Keratinocyte (primary cell): ENCODE measurements at regions not wholly inside any gene's neighbourhood (a gene's known extent, or its start where the extent isn't known, plus 50 kb on each side); places are given as distances from the start of the nearest gene placed in this dataset.

Source experiments
- EZH2 ChIP-seq: IDR thresholded peaks from one replicate; pipeline ENCODE4 v1.6.1; 2012; ENCODE audit warnings: inconsistent platforms, mild to moderate bottlenecking, low read length, moderate library complexity
- TF ChIP-seq, protein P1 (sequence below), 3 experiments: IDR thresholded peaks in 1 of 3; conservative IDR thresholded peaks in 1 of 3; optimal IDR thresholded peaks in 1 of 3; 2 replicates in 2 of 3; 3 replicates in 1 of 3; pipeline versions ENCODE3 to v1.5.1; 2011; ENCODE audit warnings: low read length in 3 of 3, mild to moderate bottlenecking in 3 of 3, moderate library complexity in 2 of 3, control low read depth in 1 of 3, inconsistent platforms in 1 of 3; ENCODE audit not compliant: insufficient read depth in 2 of 3; ENCODE audit errors: extremely low read depth in 1 of 3

DNA sequence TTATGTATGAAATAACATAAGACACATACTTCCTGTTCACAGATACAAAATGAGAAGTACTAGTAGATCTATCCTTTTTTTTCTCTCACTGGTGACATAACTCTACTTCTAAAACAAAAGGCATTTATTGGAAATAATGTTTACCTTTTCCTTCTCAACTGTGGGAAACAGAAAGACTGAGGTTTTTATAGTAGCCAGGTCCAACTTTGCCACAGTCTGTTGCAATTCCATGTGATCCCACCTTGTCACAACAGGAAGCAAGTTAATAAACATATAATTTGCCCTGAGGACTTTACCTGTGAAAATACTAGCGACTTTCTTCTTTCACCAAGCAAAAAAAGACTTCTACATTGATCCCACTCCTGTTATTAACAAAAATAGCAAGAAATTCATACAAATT is 475.8 kb downstream of the PDGFC start:
- TF ChIP-seq, protein P1, sequence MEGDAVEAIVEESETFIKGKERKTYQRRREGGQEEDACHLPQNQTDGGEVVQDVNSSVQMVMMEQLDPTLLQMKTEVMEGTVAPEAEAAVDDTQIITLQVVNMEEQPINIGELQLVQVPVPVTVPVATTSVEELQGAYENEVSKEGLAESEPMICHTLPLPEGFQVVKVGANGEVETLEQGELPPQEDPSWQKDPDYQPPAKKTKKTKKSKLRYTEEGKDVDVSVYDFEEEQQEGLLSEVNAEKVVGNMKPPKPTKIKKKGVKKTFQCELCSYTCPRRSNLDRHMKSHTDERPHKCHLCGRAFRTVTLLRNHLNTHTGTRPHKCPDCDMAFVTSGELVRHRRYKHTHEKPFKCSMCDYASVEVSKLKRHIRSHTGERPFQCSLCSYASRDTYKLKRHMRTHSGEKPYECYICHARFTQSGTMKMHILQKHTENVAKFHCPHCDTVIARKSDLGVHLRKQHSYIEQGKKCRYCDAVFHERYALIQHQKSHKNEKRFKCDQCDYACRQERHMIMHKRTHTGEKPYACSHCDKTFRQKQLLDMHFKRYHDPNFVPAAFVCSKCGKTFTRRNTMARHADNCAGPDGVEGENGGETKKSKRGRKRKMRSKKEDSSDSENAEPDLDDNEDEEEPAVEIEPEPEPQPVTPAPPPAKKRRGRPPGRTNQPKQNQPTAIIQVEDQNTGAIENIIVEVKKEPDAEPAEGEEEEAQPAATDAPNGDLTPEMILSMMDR (optimal IDR thresholded peaks at IDR 0.05 in 1 of 3, IDR thresholded peaks at IDR 0.05 in 1 of 3, conservative IDR thresholded peaks at IDR 0.05 in 1 of 3; ENCODE audit: extremely low read depth in 1 of 3, insufficient read depth in 2 of 3, low read length in 3 of 3): no peak
- TF ChIP-seq EZH2: no peak
